HCT116 (cell line): ENCODE measurements at regions not wholly inside any gene's neighbourhood (a gene's known extent, or its start where the extent isn't known, plus 50 kb on each side); places are given as distances from the start of the nearest gene placed in this dataset.

Experiments used
- ATAC-seq: fragments of 200-7000 bp; cut with Tn5 transposase; 2 replicates; pipeline ENCODE4 v1.9.1; 2020; ENCODE audit warnings: mild to moderate bottlenecking, moderate library complexity
- BruUV-seq: library from RNA; stranded (reverse); fragments of 400-500 nt; replicated peaks from 2 replicates; lab custom pipeline; 2021; lab: Mats Ljungman, UMichigan
- CTCF ChIA-PET: fragments of 300-600 bp; sonication (Branson Sonifier 250); formaldehyde crosslinking; loops from one replicate; lab custom pipeline; 2021; ENCODE audit warnings: antibody characterized with exemption; lab: Charles Lee
- POLR2A ChIA-PET: fragments of 300-600, 350-600 bp; sonication (Branson Sonifier 250); formaldehyde crosslinking; loops from one replicate; lab custom pipeline; 2021; ENCODE audit warnings: antibody characterized with exemption; lab: Charles Lee
- RAD21 ChIA-PET, 2 experiments: fragments of 300-600 bp; sonication (Branson Sonifier 250); formaldehyde crosslinking; loops; one replicate each; lab custom pipeline; 2023; ENCODE audit warnings: low total read pairs in 2 of 2; ENCODE audit not compliant: uncharacterized antibody in 2 of 2, unreplicated experiment in 2 of 2, low non-redundant PET in 1 of 2; lab: Charles Lee
- DNase-seq: peaks from one replicate; pipeline ENCODE4 v3.0.0-alpha.2; 2010; ENCODE audit warnings: low read depth, low spot score
- H2AFZ ChIP-seq: fragments of 200-600 bp; shearing (Covaris generic), sonication (generic); 2 replicates; pipeline ENCODE4 v1.6.1; 2017; ENCODE audit warnings: low read depth, mixed run types, mixed read lengths, antibody characterized with exemption, low read length; ENCODE audit not compliant: poor library complexity, severe bottlenecking
- H3K27ac ChIP-seq: 2 replicates; pipeline ENCODE4 v1.5.1; 2012; ENCODE audit warnings: low read depth, low read length
- H3K27me3 ChIP-seq: fragments of 200-600 bp; sonication (generic); 2 replicates; pipeline ENCODE4 v1.6.1; 2016; ENCODE audit warnings: mixed run types, low read length, mixed read lengths; ENCODE audit not compliant: insufficient read depth
- H3K36me3 ChIP-seq, 2 experiments: fragments of 200-500 bp in 1 of 2; fragments of 200-600 bp in 1 of 2; sonication (Bioruptor generic) in 1 of 2; sonication (generic) in 1 of 2; 2 replicates each; pipeline versions ENCODE4 v1.5.1 to v1.6.1; 2014 to 2016; ENCODE audit warnings: low read length in 2 of 2, inconsistent platforms in 1 of 2, mixed read lengths in 1 of 2, mixed run types in 1 of 2; ENCODE audit not compliant: insufficient read depth in 2 of 2, control insufficient read depth in 1 of 2
- H3K4me1 ChIP-seq, 2 experiments: fragments of 200-600 bp in 1 of 2; sonication (generic) in 1 of 2; 2 replicates each; pipeline versions ENCODE4 v1.5.1 to v1.6.1; 2012 to 2017; ENCODE audit warnings: low read length in 2 of 2, inconsistent platforms in 1 of 2, mild to moderate bottlenecking in 1 of 2, mixed read lengths in 1 of 2, mixed run types in 1 of 2, moderate library complexity in 1 of 2; ENCODE audit not compliant: insufficient read depth in 2 of 2, control insufficient read depth in 1 of 2
- H3K4me2 ChIP-seq: fragments of 200-600 bp; sonication (generic); 2 replicates; pipeline ENCODE4 v1.6.1; 2017; ENCODE audit warnings: mixed run types, low read length, mixed read lengths
- H3K4me3 ChIP-seq, 2 experiments: fragments of 200-600 bp in 1 of 2; sonication (generic) in 1 of 2; replicated peaks in 1 of 2; 2 replicates each; pipeline ENCODE4 v1.5.1; 2011 to 2016; ENCODE audit warnings: low read length in 2 of 2, control low read depth in 1 of 2, low read depth in 1 of 2, mild to moderate bottlenecking in 1 of 2, mixed read lengths in 1 of 2, mixed run types in 1 of 2
- H3K79me2 ChIP-seq: fragments of 200-600 bp; sonication (generic); 2 replicates; pipeline ENCODE4 v1.6.1; 2017; ENCODE audit warnings: mild to moderate bottlenecking, mixed run types, low read length, moderate library complexity, mixed read lengths; ENCODE audit not compliant: insufficient read depth
- H3K9ac ChIP-seq: fragments of 200-600 bp; sonication (generic); 2 replicates; pipeline ENCODE4 v1.6.1; 2016; ENCODE audit warnings: low read length, mixed read lengths
- H3K9me2 ChIP-seq: fragments of 200-600 bp; sonication (generic), shearing (Covaris generic); 2 replicates; pipeline ENCODE4 v1.6.1; 2017; ENCODE audit warnings: mixed run types, mild to moderate bottlenecking, moderate library complexity; ENCODE audit not compliant: insufficient read depth
- H3K9me3 ChIP-seq, 2 experiments: fragments of 200-500 bp in 1 of 2; fragments of 200-600 bp in 1 of 2; sonication (Bioruptor generic) in 1 of 2; sonication (generic) in 1 of 2; 2 replicates each; pipeline ENCODE4 v1.6.1; 2014 to 2017; ENCODE audit warnings: low read length in 2 of 2, mixed read lengths in 2 of 2, inconsistent platforms in 1 of 2, low read depth in 1 of 2, mild to moderate bottlenecking in 1 of 2, mixed run types in 1 of 2, moderate library complexity in 1 of 2; ENCODE audit not compliant: control insufficient read depth in 1 of 2, insufficient read depth in 1 of 2
- H4K20me1 ChIP-seq: fragments of 200-600 bp; sonication (generic), shearing (Covaris generic); 2 replicates; pipeline ENCODE4 v1.6.1; 2017; ENCODE audit warnings: mixed run types, mild to moderate bottlenecking, moderate library complexity; ENCODE audit not compliant: insufficient read depth
- CEBPB ChIP-seq: IDR thresholded peaks from 2 replicates; pipeline ENCODE4 v1.6.1; 2012; ENCODE audit warnings: low read depth
- EGR1 ChIP-seq: IDR thresholded peaks from 2 replicates; pipeline ENCODE4 v1.6.1; 2012; ENCODE audit warnings: low read depth
- ELF1 ChIP-seq: IDR thresholded peaks from 2 replicates; pipeline ENCODE4 v1.6.1; 2012; ENCODE audit warnings: low read depth, borderline replicate concordance
- EZH2 ChIP-seq: fragments of 200-600 bp; sonication (generic); IDR thresholded peaks from 2 replicates; pipeline ENCODE4 v1.6.1; 2017; ENCODE audit warnings: antibody characterized with exemption, mixed run types
- EZH2phosphoT487 ChIP-seq: fragments of 200-600 bp; IDR thresholded peaks from 2 replicates; pipeline ENCODE4 v1.6.1; 2018; ENCODE audit warnings: antibody characterized with exemption, borderline replicate concordance
- FOSL1 ChIP-seq: IDR thresholded peaks from 2 replicates; pipeline ENCODE4 v1.6.1; 2012; ENCODE audit warnings: low read depth
- JUND ChIP-seq: IDR thresholded peaks from 2 replicates; pipeline ENCODE4 v1.6.1; 2012
- RAD21 ChIP-seq: IDR thresholded peaks from 2 replicates; pipeline ENCODE4 v1.6.1; 2012; ENCODE audit warnings: low read depth, mild to moderate bottlenecking
- SIN3A ChIP-seq: IDR thresholded peaks from 2 replicates; pipeline ENCODE4 v1.6.1; 2012; ENCODE audit warnings: low read depth
- SP1 ChIP-seq: IDR thresholded peaks from 2 replicates; pipeline ENCODE4 v1.6.1; 2012; ENCODE audit warnings: low read depth
- SRF ChIP-seq: IDR thresholded peaks from 2 replicates; pipeline ENCODE4 v1.6.1; 2012; ENCODE audit warnings: low read depth
- intact Hi-C: fragments of 100-400 bp; cut with micrococcal nuclease; formaldehyde crosslinking; loops from 2 replicates; pipeline ENCODE4 v1.10.0; 2022
- TF ChIP-seq, protein P1 (sequence below): IDR thresholded peaks from 2 replicates; pipeline ENCODE4 v1.6.1; 2012
- TF ChIP-seq, protein P2 (sequence below), 3 experiments: fragments of 200-600 bp in 1 of 3; sonication (generic) in 1 of 3; IDR thresholded peaks in 2 of 3; conservative IDR thresholded peaks in 1 of 3; 2 replicates each; pipeline ENCODE4 v1.5.1; 2012 to 2017; ENCODE audit warnings: low read depth in 2 of 3, low read length in 2 of 3, antibody characterized with exemption in 1 of 3, borderline replicate concordance in 1 of 3, control low read depth in 1 of 3, mild to moderate bottlenecking in 1 of 3, mixed read lengths in 1 of 3, mixed run types in 1 of 3, moderate library complexity in 1 of 3; ENCODE audit not compliant: insufficient read depth in 1 of 3
- TF ChIP-seq, protein P3 (sequence below): IDR thresholded peaks from 2 replicates; pipeline ENCODE4 v1.6.1; 2012
- TF ChIP-seq, protein P4 (sequence below): IDR thresholded peaks from 2 replicates; pipeline ENCODE4 v1.6.1; 2012; ENCODE audit warnings: low read depth

DNA sequence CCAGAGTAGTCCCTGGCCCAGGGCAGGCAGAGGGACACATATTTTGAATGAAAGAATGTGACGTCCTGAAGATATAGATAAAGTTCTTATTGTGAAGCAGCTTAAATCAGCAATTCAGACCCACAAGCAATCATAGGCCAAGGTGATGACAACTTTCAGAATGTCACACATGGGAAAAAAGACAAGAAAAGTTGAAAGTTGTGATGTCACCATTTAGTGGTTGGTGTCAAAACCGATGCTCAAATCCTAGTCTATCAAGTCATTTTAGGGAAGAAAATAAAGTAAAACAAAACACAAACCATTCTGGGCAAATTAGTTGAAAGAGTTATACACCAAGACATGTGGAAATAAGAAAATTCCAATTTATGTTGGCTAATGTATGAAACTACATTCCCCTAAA, 710.8 kb downstream of the DOK5 start:
- Histone ChIP-seq H3K79me2 (no peaks in the 10 kb centered on the region), H3K4me3 (no peak overlapping the region), H4K20me1 (no peaks in the 10 kb centered on the region), H3K9me3 (peaks cover 7 to 34% of the 10 kb centered on the region in 2 experiments; a peak in 2 of 4 replicates), H3K27me3 (no peaks in the 10 kb centered on the region), H3K4me2 (no peak overlapping the region), H3K9ac (no peak overlapping the region), H3K36me3 (no peaks in the 10 kb centered on the region), H3K4me1 (no peaks in the 10 kb centered on the region), H3K9me2 (no peaks in the 10 kb centered on the region), H3K27ac (no peak overlapping the region), H2AFZ (no peak overlapping the region)
- TF ChIP-seq SRF (no peak), CEBPB (no peak), FOSL1 (no peak), SP1 (no peak), EZH2 (no peak), RAD21 (no peak)
- TF ChIP-seq, protein P1, sequence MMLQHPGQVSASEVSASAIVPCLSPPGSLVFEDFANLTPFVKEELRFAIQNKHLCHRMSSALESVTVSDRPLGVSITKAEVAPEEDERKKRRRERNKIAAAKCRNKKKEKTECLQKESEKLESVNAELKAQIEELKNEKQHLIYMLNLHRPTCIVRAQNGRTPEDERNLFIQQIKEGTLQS = no peak
- intact Hi-C loops = no loop called here
- no TSS peak for BruUV-seq
- POLR2A ChIA-PET = no interaction called here
- ATAC-seq = no peak
- RAD21 ChIA-PET = no interaction called here
- DNase-seq = no peak
- CTCF ChIA-PET = no interaction called here

DNA sequence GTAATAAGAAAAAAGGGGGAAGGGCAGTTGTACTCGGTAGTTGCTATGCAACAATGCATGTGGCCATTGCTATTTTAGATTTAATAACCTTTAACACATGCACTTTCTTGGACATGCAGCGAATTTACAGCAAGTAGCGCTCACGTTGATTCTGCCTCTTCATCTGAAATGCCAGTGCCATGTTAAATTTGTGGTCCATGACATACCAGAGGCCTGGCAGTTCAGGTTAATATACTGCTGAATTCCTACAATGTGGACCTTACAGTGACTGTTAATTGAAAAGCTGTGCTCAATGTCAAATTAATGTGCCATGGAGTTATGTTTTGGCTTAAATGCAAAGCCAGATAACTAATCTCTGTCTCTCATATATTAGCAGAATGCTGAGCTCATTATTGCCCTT, 699.7 kb downstream of the DOK5 start:
- ATAC-seq (no peak), DNase-seq (no peak)
- Histone ChIP-seq H3K79me2 (no peaks in the 10 kb centered on the region), H3K9me3 (peaks cover 3 to 19% of the 10 kb centered on the region in 2 experiments; a peak in 2 of 4 replicates), H3K27me3 (no peaks in the 10 kb centered on the region), H3K9ac (no peak overlapping the region), H3K9me2 (no peaks in the 10 kb centered on the region), H3K27ac (no peak overlapping the region), H3K36me3 (no peaks in the 10 kb centered on the region), H2AFZ (no peak overlapping the region), H4K20me1 (no peaks in the 10 kb centered on the region), H3K4me3 (no peak overlapping the region), H3K4me2 (no peak overlapping the region), H3K4me1 (no peaks in the 10 kb centered on the region)
- intact Hi-C loops = no loop called here
- no TSS peak for BruUV-seq
- ChIA-PET CTCF (no interaction called here), POLR2A (no interaction called here), RAD21 (no interaction called here)
- TF ChIP-seq, protein P1 = no peak
- TF ChIP-seq, protein P2, sequence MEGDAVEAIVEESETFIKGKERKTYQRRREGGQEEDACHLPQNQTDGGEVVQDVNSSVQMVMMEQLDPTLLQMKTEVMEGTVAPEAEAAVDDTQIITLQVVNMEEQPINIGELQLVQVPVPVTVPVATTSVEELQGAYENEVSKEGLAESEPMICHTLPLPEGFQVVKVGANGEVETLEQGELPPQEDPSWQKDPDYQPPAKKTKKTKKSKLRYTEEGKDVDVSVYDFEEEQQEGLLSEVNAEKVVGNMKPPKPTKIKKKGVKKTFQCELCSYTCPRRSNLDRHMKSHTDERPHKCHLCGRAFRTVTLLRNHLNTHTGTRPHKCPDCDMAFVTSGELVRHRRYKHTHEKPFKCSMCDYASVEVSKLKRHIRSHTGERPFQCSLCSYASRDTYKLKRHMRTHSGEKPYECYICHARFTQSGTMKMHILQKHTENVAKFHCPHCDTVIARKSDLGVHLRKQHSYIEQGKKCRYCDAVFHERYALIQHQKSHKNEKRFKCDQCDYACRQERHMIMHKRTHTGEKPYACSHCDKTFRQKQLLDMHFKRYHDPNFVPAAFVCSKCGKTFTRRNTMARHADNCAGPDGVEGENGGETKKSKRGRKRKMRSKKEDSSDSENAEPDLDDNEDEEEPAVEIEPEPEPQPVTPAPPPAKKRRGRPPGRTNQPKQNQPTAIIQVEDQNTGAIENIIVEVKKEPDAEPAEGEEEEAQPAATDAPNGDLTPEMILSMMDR (IDR thresholded peaks at IDR 0.05 in 2 of 3, conservative IDR thresholded peaks at IDR 0.05 in 1 of 3; ENCODE audit: borderline replicate concordance in 1 of 3, insufficient read depth in 1 of 3, low read depth in 2 of 3, low read length in 2 of 3) = no peak
- TF ChIP-seq SP1 (no peak), SIN3A (no peak), SRF (no peak), RAD21 (no peak), FOSL1 (no peak), ELF1 (no peak), EZH2phosphoT487 (no peak), EGR1 (no peak), JUND (no peak)
- TF ChIP-seq, protein P3, sequence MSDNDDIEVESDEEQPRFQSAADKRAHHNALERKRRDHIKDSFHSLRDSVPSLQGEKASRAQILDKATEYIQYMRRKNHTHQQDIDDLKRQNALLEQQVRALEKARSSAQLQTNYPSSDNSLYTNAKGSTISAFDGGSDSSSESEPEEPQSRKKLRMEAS = no peak
- TF ChIP-seq, protein P4, sequence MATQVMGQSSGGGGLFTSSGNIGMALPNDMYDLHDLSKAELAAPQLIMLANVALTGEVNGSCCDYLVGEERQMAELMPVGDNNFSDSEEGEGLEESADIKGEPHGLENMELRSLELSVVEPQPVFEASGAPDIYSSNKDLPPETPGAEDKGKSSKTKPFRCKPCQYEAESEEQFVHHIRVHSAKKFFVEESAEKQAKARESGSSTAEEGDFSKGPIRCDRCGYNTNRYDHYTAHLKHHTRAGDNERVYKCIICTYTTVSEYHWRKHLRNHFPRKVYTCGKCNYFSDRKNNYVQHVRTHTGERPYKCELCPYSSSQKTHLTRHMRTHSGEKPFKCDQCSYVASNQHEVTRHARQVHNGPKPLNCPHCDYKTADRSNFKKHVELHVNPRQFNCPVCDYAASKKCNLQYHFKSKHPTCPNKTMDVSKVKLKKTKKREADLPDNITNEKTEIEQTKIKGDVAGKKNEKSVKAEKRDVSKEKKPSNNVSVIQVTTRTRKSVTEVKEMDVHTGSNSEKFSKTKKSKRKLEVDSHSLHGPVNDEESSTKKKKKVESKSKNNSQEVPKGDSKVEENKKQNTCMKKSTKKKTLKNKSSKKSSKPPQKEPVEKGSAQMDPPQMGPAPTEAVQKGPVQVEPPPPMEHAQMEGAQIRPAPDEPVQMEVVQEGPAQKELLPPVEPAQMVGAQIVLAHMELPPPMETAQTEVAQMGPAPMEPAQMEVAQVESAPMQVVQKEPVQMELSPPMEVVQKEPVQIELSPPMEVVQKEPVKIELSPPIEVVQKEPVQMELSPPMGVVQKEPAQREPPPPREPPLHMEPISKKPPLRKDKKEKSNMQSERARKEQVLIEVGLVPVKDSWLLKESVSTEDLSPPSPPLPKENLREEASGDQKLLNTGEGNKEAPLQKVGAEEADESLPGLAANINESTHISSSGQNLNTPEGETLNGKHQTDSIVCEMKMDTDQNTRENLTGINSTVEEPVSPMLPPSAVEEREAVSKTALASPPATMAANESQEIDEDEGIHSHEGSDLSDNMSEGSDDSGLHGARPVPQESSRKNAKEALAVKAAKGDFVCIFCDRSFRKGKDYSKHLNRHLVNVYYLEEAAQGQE = no peak
